HT-29 (cell line): ENCODE measurements at regions not wholly inside any gene's neighbourhood (a gene's known extent, or its start where the extent isn't known, plus 50 kb on each side); places are given as distances from the start of the nearest gene placed in this dataset.

Source experiments
- DNase-seq: peaks from one replicate; pipeline ENCODE4 v3.0.0-alpha.2; 2015; ENCODE audit warnings: low spot score

GRCh38 chr22:22997262-22997898 lies 72.9 kb upstream of the GNAZ start:
- no peak for DNase-seq

GRCh38 chr22:22997988-22998387 lies 72.3 kb upstream of the GNAZ start:
- DNase-seq = no peak

- no peak for DNase-seq
Observed at GRCh38 chr22:22999523-22999922, 70.8 kb upstream of the GNAZ start.

GRCh38 chr22:23000657-23001347 lies 69.5 kb upstream of the GNAZ start:
- DNase-seq = no peak

- DNase-seq = no peak
Observed at GRCh38 chr22:23001463-23001862, 68.9 kb upstream of the GNAZ start.

GRCh38 chr22:23002612-23003180 lies 67.6 kb upstream of the GNAZ start:
- DNase-seq = no peak

- DNase-seq = no peak
Observed at GRCh38 chr22:23007823-23008222, 62.5 kb upstream of the GNAZ start.

- DNase-seq = no peak
Observed at GRCh38 chr22:23008896-23009295, 61.4 kb upstream of the GNAZ start.
